ENCODE measurements at regions not wholly inside any gene's neighbourhood (a gene's known extent, or its start where the extent isn't known, plus 50 kb on each side); places are given as distances from the start of the nearest gene placed in this dataset.

DNA sequence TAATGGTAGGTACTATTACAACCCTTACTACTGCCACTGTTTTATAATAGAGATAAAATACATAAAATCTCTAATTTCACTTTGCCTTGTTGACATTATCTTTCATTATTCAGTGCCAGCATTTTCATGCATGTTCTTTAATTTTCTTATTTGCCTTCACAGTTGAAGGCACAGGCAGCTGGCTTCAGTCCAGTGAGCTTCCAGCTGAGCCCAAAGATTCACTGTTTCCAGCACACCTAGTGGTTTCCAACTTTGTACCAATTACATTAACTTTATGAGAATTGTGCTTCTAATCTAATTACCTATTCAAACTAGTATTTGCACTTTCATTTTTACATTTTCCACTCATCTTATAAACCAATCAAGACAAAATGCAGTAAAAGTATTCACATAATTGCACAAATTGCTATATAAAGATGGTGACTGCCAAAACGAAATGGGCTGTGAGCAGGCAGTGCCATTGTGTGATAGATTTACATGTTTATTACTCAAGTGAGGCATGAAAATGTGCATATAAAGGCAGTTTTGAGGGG lies 228.3 kb downstream of the MFSD1 start:
- H3K36me3 Mint-ChIP-seq (ENCODE audit: unreplicated experiment) = no peaks in the 10 kb centered on the region
- TF ChIP-seq, protein P1, sequence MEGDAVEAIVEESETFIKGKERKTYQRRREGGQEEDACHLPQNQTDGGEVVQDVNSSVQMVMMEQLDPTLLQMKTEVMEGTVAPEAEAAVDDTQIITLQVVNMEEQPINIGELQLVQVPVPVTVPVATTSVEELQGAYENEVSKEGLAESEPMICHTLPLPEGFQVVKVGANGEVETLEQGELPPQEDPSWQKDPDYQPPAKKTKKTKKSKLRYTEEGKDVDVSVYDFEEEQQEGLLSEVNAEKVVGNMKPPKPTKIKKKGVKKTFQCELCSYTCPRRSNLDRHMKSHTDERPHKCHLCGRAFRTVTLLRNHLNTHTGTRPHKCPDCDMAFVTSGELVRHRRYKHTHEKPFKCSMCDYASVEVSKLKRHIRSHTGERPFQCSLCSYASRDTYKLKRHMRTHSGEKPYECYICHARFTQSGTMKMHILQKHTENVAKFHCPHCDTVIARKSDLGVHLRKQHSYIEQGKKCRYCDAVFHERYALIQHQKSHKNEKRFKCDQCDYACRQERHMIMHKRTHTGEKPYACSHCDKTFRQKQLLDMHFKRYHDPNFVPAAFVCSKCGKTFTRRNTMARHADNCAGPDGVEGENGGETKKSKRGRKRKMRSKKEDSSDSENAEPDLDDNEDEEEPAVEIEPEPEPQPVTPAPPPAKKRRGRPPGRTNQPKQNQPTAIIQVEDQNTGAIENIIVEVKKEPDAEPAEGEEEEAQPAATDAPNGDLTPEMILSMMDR (IDR thresholded peaks at IDR 0.05; ENCODE audit: partially characterized antibody, unreplicated experiment) = no peak
- DNase-seq = no peak
- H3K4me1 Mint-ChIP-seq (ENCODE audit: low read depth, unreplicated experiment) = no peaks in the 10 kb centered on the region
- peaks cover 1% of the 10 kb centered on the region for H3K9me3 Mint-ChIP-seq (ENCODE audit: unreplicated experiment)
- no peak overlapping the region for H3K4me3 Mint-ChIP-seq (ENCODE audit: unreplicated experiment)
- no peaks in the 10 kb centered on the region for H3K27me3 Mint-ChIP-seq (ENCODE audit: unreplicated experiment)
- H3K27ac Mint-ChIP-seq (ENCODE audit: unreplicated experiment) = no peak overlapping the region

DNA sequence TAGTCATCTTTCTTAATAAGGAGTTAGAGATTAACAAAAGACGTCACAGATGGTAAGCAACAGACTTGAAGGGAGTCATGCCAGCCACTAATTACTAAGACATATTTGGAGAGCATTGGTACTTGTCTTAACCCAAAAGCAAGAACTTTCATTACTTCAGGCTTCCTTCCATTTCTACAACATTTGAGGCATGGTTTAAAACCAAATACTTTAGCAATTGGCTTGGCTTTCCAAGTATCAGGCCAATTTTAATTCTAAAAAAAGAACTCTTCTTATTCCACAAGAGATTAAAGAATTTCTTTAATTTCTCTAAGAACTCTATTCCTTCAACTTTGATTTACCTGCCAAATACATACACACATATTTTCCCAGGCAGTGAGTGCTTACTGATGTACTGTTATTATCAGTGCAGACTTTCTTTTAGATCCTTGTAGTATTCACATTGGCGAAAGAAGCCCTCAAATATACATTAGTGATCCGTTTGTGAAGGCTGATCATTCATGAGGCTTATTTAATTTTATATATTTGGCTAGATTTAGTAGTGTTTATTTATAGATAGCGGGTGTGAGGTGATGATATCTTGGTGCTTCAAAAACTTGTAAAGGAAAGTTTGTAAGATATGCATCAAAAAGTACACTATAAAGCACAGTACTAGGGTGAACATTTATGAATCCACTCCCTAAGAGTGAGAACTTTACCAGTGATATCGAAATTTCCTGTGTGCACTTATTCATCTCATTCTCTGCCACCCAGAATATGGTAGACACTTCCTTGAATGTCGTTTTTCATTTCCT lies 229.2 kb downstream of the MFSD1 start:
- DNase-seq = no peak
- TF ChIP-seq, protein P1 (IDR thresholded peaks at IDR 0.05; ENCODE audit: partially characterized antibody, unreplicated experiment) = no peak
- Mint-ChIP-seq H3K4me3 (ENCODE audit: unreplicated experiment) (no peak overlapping the region), H3K4me1 (ENCODE audit: low read depth, unreplicated experiment) (no peaks in the 10 kb centered on the region), H3K27ac (ENCODE audit: unreplicated experiment) (no peak overlapping the region), H3K27me3 (ENCODE audit: unreplicated experiment) (no peaks in the 10 kb centered on the region), H3K9me3 (ENCODE audit: unreplicated experiment) (peaks cover 1% of the 10 kb centered on the region), H3K36me3 (ENCODE audit: unreplicated experiment) (no peaks in the 10 kb centered on the region)

DNA sequence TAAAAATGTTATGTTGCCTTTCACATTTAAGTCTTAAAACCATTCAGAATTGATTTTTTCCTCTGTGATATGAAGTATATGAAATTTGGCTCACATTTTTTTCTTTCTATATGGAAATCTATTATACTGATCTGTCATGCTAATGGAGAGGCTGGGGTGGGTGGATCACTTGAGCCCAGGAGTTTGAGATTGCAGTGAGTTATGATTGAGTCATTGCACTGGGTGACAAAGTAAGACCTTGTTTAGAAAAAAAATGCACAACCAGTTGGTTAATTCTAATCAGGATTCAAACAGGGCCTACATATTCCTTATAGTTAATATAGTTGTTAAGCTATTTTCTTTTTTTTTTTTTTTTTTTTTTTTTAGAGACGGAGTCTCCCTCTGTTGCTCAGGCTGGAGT lies 230.5 kb downstream of the MFSD1 start:
- no peak for DNase-seq
- H3K36me3 Mint-ChIP-seq (ENCODE audit: unreplicated experiment) = no peaks in the 10 kb centered on the region
- no peaks in the 10 kb centered on the region for H3K4me1 Mint-ChIP-seq (ENCODE audit: low read depth, unreplicated experiment)
- H3K27ac Mint-ChIP-seq (ENCODE audit: unreplicated experiment) = no peak overlapping the region
- no peaks in the 10 kb centered on the region for H3K27me3 Mint-ChIP-seq (ENCODE audit: unreplicated experiment)
- TF ChIP-seq, protein P1 (IDR thresholded peaks at IDR 0.05; ENCODE audit: partially characterized antibody, unreplicated experiment) = no peak
- peaks cover 1% of the 10 kb centered on the region for H3K9me3 Mint-ChIP-seq (ENCODE audit: unreplicated experiment)
- no peak overlapping the region for H3K4me3 Mint-ChIP-seq (ENCODE audit: unreplicated experiment)

DNA sequence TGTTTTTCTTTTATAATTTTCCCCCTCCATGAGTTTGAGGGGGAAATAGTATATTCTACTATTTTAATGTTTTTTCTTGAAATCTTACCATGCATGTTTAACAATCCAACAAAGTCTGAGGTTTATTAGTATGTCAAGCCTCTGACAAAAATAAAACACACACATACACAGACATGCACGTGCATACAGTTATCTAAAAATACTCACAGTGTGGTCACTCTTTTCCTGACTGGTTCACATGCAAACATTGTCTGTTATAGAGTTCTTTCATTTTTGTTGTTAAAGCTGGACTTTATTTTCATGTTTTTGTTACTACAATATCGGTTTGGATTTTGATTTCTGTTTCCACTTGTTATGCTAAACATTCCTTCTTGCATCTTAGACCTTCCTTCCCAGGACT lies 236.6 kb downstream of the MFSD1 start:
- Mint-ChIP-seq H3K9me3 (ENCODE audit: unreplicated experiment) (no peaks in the 10 kb centered on the region), H3K27me3 (ENCODE audit: unreplicated experiment) (no peaks in the 10 kb centered on the region), H3K36me3 (ENCODE audit: unreplicated experiment) (no peaks in the 10 kb centered on the region), H3K4me3 (ENCODE audit: unreplicated experiment) (no peak overlapping the region), H3K4me1 (ENCODE audit: low read depth, unreplicated experiment) (no peaks in the 10 kb centered on the region), H3K27ac (ENCODE audit: unreplicated experiment) (no peak overlapping the region)
- DNase-seq = no peak
- TF ChIP-seq, protein P1 (IDR thresholded peaks at IDR 0.05; ENCODE audit: partially characterized antibody, unreplicated experiment) = no peak

DNA sequence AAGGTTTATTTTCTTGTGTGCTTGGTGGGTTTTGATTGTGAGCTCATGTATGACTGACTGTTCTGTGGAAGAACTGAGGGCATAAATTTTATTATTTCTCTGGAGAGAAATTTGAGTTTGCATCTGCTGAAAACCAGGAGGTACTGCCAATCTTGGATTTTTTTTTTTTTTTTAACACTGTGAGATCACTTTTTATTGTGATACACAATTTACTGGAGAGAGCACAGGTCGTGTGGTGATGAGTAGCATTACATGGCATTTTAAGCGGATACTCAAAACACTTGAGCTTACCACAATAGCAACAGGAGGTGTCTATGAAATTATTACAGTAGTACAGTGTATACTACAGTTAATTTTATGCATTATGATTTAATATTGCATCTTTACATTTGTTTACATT lies 237.4 kb downstream of the MFSD1 start:
- TF ChIP-seq, protein P1 (IDR thresholded peaks at IDR 0.05; ENCODE audit: partially characterized antibody, unreplicated experiment) = no peak
- H3K4me3 Mint-ChIP-seq (ENCODE audit: unreplicated experiment) = no peak overlapping the region
- H3K4me1 Mint-ChIP-seq (ENCODE audit: low read depth, unreplicated experiment) = no peaks in the 10 kb centered on the region
- no peaks in the 10 kb centered on the region for H3K36me3 Mint-ChIP-seq (ENCODE audit: unreplicated experiment)
- no peak overlapping the region for H3K27ac Mint-ChIP-seq (ENCODE audit: unreplicated experiment)
- H3K9me3 Mint-ChIP-seq (ENCODE audit: unreplicated experiment) = no peaks in the 10 kb centered on the region
- no peaks in the 10 kb centered on the region for H3K27me3 Mint-ChIP-seq (ENCODE audit: unreplicated experiment)
- DNase-seq = no peak
